Muscle of leg (tissue), 3 donors: ENCODE measurements at regions not wholly inside any gene's neighbourhood (a gene's known extent, or its start where the extent isn't known, plus 50 kb on each side); places are given as distances from the start of the nearest gene placed in this dataset.
A peak's percentile ranks its signal among the peaks of the same experiment; 100 is the strongest.

ENCODE experiments used
- DNase-seq: peaks from one replicate; pipeline ENCODE4 v3.0.0; 2013
- H3K27ac ChIP-seq: one replicate; pipeline ENCODE4 v1.5.1; 2013; ENCODE audit warnings: mild to moderate bottlenecking, low read length, control low read depth
- H3K27me3 ChIP-seq: one replicate; pipeline ENCODE4 v1.6.1; 2013; ENCODE audit warnings: low read length; ENCODE audit not compliant: control insufficient read depth, insufficient read depth
- H3K36me3 ChIP-seq: one replicate; pipeline ENCODE4 v1.6.1; 2013; ENCODE audit warnings: low read length; ENCODE audit not compliant: control insufficient read depth, insufficient read depth
- H3K4me1 ChIP-seq: one replicate; pipeline ENCODE4 v1.6.1; 2013; ENCODE audit warnings: low read length; ENCODE audit not compliant: control insufficient read depth, insufficient read depth
- H3K4me3 ChIP-seq: one replicate; pipeline ENCODE4 v1.5.1; 2013; ENCODE audit warnings: low read length, control low read depth
- H3K9me3 ChIP-seq: replicated peaks from 2 replicates; pipeline ENCODE4 v1.6.1; 2013; ENCODE audit warnings: low read depth, low read length; ENCODE audit not compliant: control insufficient read depth
- WGBS: methylation state at CpG from one replicate; pipeline ENCODE4 v1.1.5; 2013; ENCODE audit warnings: missing lambda C conversion rate; ENCODE audit not compliant: insufficient coverage; 5-methylcytosine and 5-hydroxymethylcytosine counted together

GRCh38 chr14:89500303-89500702, 83.3 kb upstream of the FOXN3 start:
- 88% methylated on average over 3 of the region's 3 CpGs for WGBS
- Histone ChIP-seq H3K9me3 (no peaks in the 10 kb centered on the region), H3K4me1 (peaks cover 6% of the 10 kb centered on the region), H3K27me3 (no peaks in the 10 kb centered on the region), H3K4me3 (no peak overlapping the region), H3K27ac (no peak overlapping the region), H3K36me3 (peaks cover 6% of the 10 kb centered on the region)
- DNase-seq: no peak

- WGBS: 100% methylated on average over 2 of the region's 7 CpGs
- Histone ChIP-seq H3K27ac (no peak overlapping the region), H3K9me3 (no peaks in the 10 kb centered on the region), H3K4me1 (peaks cover 5% of the 10 kb centered on the region), H3K27me3 (no peaks in the 10 kb centered on the region), H3K36me3 (peaks cover 6% of the 10 kb centered on the region), H3K4me3 (no peak overlapping the region)
- DNase-seq: no peak
Measured at GRCh38 chr14:89498878-89499277, 81.8 kb upstream of the FOXN3 start.

- no peak overlapping the region for H3K4me3 ChIP-seq
- H3K9me3 ChIP-seq: no peaks in the 10 kb centered on the region
- peaks cover 16% of the 10 kb centered on the region for H3K4me1 ChIP-seq
- whole genome bisulfite sequencing: 85% methylated on average over 8 of the region's 8 CpGs
- no peak overlapping the region for H3K27ac ChIP-seq
- H3K27me3 ChIP-seq: no peaks in the 10 kb centered on the region
- no peak for DNase-seq
- H3K36me3 ChIP-seq: peaks cover 6% of the 10 kb centered on the region
Measured at GRCh38 chr14:89495718-89496117, 78.7 kb upstream of the FOXN3 start.

DNA sequence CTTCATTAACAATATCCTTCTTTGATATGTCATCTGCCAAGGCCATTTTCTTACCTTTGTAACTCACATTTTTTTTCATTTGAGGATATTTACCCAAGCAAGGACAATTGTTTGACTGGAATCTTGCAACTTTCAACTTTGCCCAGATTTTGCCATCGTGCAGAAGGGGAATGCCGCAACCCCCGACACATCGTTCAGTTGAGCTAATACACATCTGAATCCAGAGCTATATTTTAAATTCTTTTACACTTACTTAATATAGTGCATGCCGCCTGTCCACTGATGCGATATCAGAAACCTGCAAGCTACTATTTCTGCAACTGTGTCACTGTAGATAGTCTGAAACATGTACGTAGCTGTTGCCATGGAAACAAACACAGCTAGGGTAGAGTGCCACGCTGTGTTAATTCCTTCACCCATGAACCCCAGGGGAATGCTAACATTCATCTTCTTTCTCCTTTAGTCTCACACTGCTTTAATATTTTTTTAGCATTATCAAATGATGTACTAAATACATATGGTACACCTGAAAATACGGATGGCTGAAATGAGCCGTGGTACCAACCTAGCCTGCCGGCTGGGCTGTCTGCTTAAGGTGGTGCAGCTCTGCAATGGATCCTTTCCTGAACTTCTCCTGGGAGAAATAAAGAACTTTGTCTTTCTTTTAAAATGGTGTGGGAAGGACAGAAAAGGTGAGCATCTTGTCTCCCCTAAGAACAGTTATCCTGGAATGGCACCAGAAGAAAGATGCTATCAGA, 77.0 kb upstream of the FOXN3 start:
- H3K36me3 ChIP-seq: no peaks in the 10 kb centered on the region
- peak; percentile 45 for DNase-seq
- peaks cover 29% of the 10 kb centered on the region for H3K4me1 ChIP-seq
- H3K9me3 ChIP-seq: no peaks in the 10 kb centered on the region
- no peak overlapping the region for H3K4me3 ChIP-seq
- no peaks in the 10 kb centered on the region for H3K27me3 ChIP-seq
- WGBS: 81% methylated on average over 7 of the region's 11 CpGs
- H3K27ac ChIP-seq: peak overlapping the region; percentile 14

GRCh38 chr14:89493406-89493805, 76.4 kb upstream of the FOXN3 start:
- 71% methylated on average over 2 of the region's 4 CpGs for WGBS
- no peaks in the 10 kb centered on the region for H3K9me3 ChIP-seq
- peak overlapping the region; percentile 14 for H3K27ac ChIP-seq
- no peaks in the 10 kb centered on the region for H3K27me3 ChIP-seq
- no peaks in the 10 kb centered on the region for H3K36me3 ChIP-seq
- DNase-seq: no peak
- H3K4me1 ChIP-seq: peaks cover 29% of the 10 kb centered on the region
- no peak overlapping the region for H3K4me3 ChIP-seq

DNA sequence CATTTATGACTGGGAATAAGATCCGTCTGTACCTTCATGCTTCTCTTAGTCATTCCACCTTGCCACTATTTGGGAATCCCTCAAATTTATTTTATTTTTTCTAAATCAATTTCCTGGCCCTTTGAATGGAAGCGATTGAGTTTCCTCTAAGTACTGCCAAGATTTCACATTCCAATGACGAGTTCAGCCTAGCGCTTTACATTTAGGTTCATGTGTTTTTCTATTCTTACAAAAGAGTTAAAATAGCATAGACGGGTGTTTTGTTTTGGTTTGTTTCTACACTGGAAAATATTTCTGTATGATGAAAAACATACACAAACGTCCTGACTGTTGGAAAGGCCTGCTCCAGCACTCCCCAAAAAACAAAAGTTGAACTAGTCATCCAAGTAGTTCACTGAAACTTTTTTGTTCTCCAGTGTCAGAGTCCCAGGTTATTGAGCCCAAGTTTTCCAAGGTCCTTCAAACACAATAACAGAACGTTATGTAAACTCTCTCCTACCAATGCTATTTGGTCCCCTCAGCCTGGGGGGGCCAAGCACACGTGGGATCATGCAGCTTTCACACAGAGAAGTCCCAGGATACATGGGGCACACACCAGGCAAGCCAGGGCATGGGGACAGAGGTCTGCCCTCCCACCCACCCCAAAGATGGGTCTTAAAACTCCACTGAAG, 74.8 kb upstream of the FOXN3 start:
- H3K27ac ChIP-seq: peak overlapping the region; percentile 78
- peaks cover 29% of the 10 kb centered on the region for H3K4me1 ChIP-seq
- H3K36me3 ChIP-seq: no peaks in the 10 kb centered on the region
- peak; percentile 91 for DNase-seq
- no peaks in the 10 kb centered on the region for H3K27me3 ChIP-seq
- H3K4me3 ChIP-seq: no peak overlapping the region
- H3K9me3 ChIP-seq: no peaks in the 10 kb centered on the region
- 10% methylated on average over 1 of the region's 8 CpGs for WGBS

- WGBS: 10% methylated on average over 1 of the region's 5 CpGs
- no peak overlapping the region for H3K4me3 ChIP-seq
- H3K27me3 ChIP-seq: no peaks in the 10 kb centered on the region
- no peaks in the 10 kb centered on the region for H3K9me3 ChIP-seq
- peak; percentile 67 for DNase-seq
- peaks cover 30% of the 10 kb centered on the region for H3K4me1 ChIP-seq
- peak overlapping the region; percentile 86 for H3K27ac ChIP-seq
- H3K36me3 ChIP-seq: peaks cover 4% of the 10 kb centered on the region
Measured at GRCh38 chr14:89490466-89490865, 73.4 kb upstream of the FOXN3 start.

- Histone ChIP-seq H3K4me3 (peak overlapping the region; percentile 16), H3K27me3 (no peaks in the 10 kb centered on the region), H3K9me3 (no peaks in the 10 kb centered on the region), H3K27ac (peak overlapping the region; percentile 86), H3K36me3 (peaks cover 4% of the 10 kb centered on the region), H3K4me1 (peaks cover 33% of the 10 kb centered on the region)
- WGBS: 20% methylated on average over 14 of the region's 17 CpGs
- peak; percentile 84 for DNase-seq
Measured at GRCh38 chr14:89489761-89490437, 72.9 kb upstream of the FOXN3 start.

GRCh38 chr14:89486961-89487360, 69.9 kb upstream of the FOXN3 start:
- Histone ChIP-seq H3K4me3 (no peak overlapping the region), H3K9me3 (no peaks in the 10 kb centered on the region), H3K27ac (no peak overlapping the region), H3K4me1 (peaks cover 23% of the 10 kb centered on the region), H3K27me3 (no peaks in the 10 kb centered on the region), H3K36me3 (peaks cover 4% of the 10 kb centered on the region)
- no peak for DNase-seq
- WGBS: 80% methylated on average over 1 of the region's 8 CpGs

DNA sequence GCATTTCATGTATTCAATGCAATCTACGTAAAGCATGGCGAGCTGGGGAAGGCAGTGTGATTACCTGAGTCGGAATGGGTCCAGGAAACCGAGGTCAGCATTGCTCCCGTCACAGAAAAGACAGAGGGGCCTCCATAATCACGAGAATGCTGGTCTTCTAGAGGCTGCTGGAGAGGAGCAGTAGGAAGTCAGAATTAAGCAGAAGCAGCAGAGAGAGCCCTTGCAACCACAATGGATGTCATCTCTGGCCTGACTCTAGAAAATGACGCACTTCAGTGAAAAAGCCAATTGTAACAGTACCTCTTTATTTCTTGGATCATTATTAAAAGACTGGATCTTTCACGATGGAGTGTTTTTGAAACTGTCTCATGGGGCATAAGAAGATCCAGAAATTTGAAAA, 69.5 kb upstream of the FOXN3 start:
- Histone ChIP-seq H3K4me3 (no peak overlapping the region), H3K36me3 (peaks cover 4% of the 10 kb centered on the region), H3K4me1 (peaks cover 22% of the 10 kb centered on the region), H3K27me3 (no peaks in the 10 kb centered on the region), H3K27ac (no peak overlapping the region), H3K9me3 (no peaks in the 10 kb centered on the region)
- DNase-seq: peak; percentile 43
- WGBS: 84% methylated on average over 8 of the region's 8 CpGs
